ENCODE measurements at regions not wholly inside any gene's neighbourhood (a gene's known extent, or its start where the extent isn't known, plus 50 kb on each side); places are given as distances from the start of the nearest gene placed in this dataset.

- no peak for DNase-seq (ENCODE audit: low read depth, low spot score)
- peaks cover 35% of the 10 kb centered on the region for H3K9me3 ChIP-seq (ENCODE audit: insufficient read depth, low read length)
- TF ChIP-seq SUZ12 (IDR thresholded peaks at IDR 0.05; ENCODE audit: extremely low read depth, insufficient read depth, insufficient read length) (no peak), ZNF274 (IDR thresholded peaks at IDR 0.05; ENCODE audit: low read depth, low read length) (no peak)
Observed at GRCh38 chr1:38418195-38419030, 371.8 kb upstream of the POU3F1 start.

GRCh38 chr1:38403667-38404066, 357.1 kb upstream of the POU3F1 start:
- TF ChIP-seq YY1 (IDR thresholded peaks at IDR 0.05; ENCODE audit: insufficient read depth, insufficient read length) (no peak), ZNF274 (IDR thresholded peaks at IDR 0.05; ENCODE audit: low read depth, low read length) (no peak), SUZ12 (IDR thresholded peaks at IDR 0.05; ENCODE audit: extremely low read depth, insufficient read depth, insufficient read length) (no peak)
- Histone ChIP-seq H3K9ac (ENCODE audit: insufficient read length, low read depth) (no peak overlapping the region), H3K36me3 (ENCODE audit: insufficient read depth, insufficient read length, low read length) (no peaks in the 10 kb centered on the region), H3K4me1 (ENCODE audit: insufficient read depth, insufficient read length) (no peaks in the 10 kb centered on the region), H3K9me3 (ENCODE audit: insufficient read depth, low read length) (peaks cover 23% of the 10 kb centered on the region), H3K27me3 (ENCODE audit: insufficient read depth, insufficient read length) (no peaks in the 10 kb centered on the region), H3K4me3 (ENCODE audit: insufficient read length, low read depth) (no peak overlapping the region)
- no peak for DNase-seq (ENCODE audit: low read depth, low spot score)

More at GRCh38 chr1:38418195-38419030, 371.8 kb upstream of the POU3F1 start:
- Histone ChIP-seq H3K9ac (ENCODE audit: insufficient read length, low read depth) (no peak overlapping the region), H3K36me3 (ENCODE audit: insufficient read depth, insufficient read length, low read length) (no peaks in the 10 kb centered on the region), H3K4me3 (ENCODE audit: insufficient read length, low read depth) (no peak overlapping the region), H3K27me3 (ENCODE audit: insufficient read depth, insufficient read length) (no peaks in the 10 kb centered on the region), H3K4me1 (ENCODE audit: insufficient read depth, insufficient read length) (no peaks in the 10 kb centered on the region)

DNA sequence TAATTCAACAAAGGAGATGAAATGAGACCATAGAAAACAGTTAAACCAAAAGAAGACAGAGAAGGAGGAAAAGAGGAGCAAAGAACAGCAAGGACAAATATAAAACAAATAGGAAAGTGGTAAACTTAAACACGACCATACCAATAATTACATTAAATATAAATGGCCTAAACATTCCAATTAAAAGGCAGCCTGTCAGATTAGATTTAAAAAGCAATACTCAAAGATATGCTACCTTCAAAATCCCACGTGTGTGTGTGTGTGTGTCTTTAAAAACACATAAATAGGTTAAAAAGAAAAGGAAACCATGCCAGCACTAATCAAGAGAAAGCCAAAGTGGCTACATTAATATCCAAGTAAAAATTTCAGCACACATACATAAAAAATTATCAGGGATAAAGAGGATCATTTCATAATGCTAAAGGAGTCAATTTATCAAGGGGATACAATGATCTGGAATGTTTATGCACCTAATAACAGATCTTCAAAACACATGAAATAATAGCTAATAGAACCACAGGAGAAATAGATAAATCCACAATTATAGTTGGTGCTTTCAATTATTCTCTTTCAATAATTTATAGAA, 355.7 kb upstream of the POU3F1 start:
- Histone ChIP-seq H3K4me1 (ENCODE audit: insufficient read depth, insufficient read length) (no peaks in the 10 kb centered on the region), H3K36me3 (ENCODE audit: insufficient read depth, insufficient read length, low read length) (no peaks in the 10 kb centered on the region), H3K9ac (ENCODE audit: insufficient read length, low read depth) (no peak overlapping the region), H3K27me3 (ENCODE audit: insufficient read depth, insufficient read length) (no peaks in the 10 kb centered on the region), H3K9me3 (ENCODE audit: insufficient read depth, low read length) (peaks cover 25% of the 10 kb centered on the region), H3K4me3 (ENCODE audit: insufficient read length, low read depth) (no peak overlapping the region)
- DNase-seq (ENCODE audit: low read depth, low spot score) = no peak
- no peak for TF ChIP-seq ZNF274 (IDR thresholded peaks at IDR 0.05; ENCODE audit: low read depth, low read length)

DNA sequence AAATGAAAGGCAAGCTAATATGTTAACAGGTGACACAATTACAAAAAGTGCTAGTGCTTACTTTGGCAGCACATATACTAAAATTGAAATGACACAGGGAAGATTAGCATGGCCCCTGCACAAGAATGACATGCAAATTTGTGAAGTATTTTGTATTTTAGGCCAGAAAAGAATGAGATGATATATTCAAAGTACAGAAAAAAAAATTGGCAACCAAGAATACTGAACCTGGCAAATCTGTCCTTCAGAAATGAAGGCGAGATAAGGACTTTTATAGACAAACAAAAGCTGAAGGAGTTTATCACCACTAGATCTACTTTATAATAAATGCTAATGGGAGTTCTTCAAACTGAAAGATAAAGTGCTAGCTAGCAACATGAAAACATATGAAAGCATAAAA, 350.0 kb upstream of the POU3F1 start:
- Histone ChIP-seq H3K9me3 (ENCODE audit: insufficient read depth, low read length) (peaks cover 30% of the 10 kb centered on the region), H3K9ac (ENCODE audit: insufficient read length, low read depth) (no peak overlapping the region), H3K36me3 (ENCODE audit: insufficient read depth, insufficient read length, low read length) (no peaks in the 10 kb centered on the region), H3K4me1 (ENCODE audit: insufficient read depth, insufficient read length) (no peaks in the 10 kb centered on the region), H3K4me3 (ENCODE audit: insufficient read length, low read depth) (no peak overlapping the region), H3K27me3 (ENCODE audit: insufficient read depth, insufficient read length) (no peaks in the 10 kb centered on the region)
- DNase-seq (ENCODE audit: low read depth, low spot score) = no peak
- TF ChIP-seq YY1 (IDR thresholded peaks at IDR 0.05; ENCODE audit: insufficient read depth, insufficient read length) = no peak
- TF ChIP-seq SUZ12 (IDR thresholded peaks at IDR 0.05; ENCODE audit: extremely low read depth, insufficient read depth, insufficient read length) = no peak
- no peak for TF ChIP-seq ZNF274 (IDR thresholded peaks at IDR 0.05; ENCODE audit: low read depth, low read length)

GRCh38 chr1:38394303-38394702, 347.7 kb upstream of the POU3F1 start:
- no peaks in the 10 kb centered on the region for H3K36me3 ChIP-seq (ENCODE audit: insufficient read depth, insufficient read length, low read length)
- H3K27me3 ChIP-seq (ENCODE audit: insufficient read depth, insufficient read length) = no peaks in the 10 kb centered on the region
- H3K9me3 ChIP-seq (ENCODE audit: insufficient read depth, low read length) = peaks cover 41% of the 10 kb centered on the region
- H3K9ac ChIP-seq (ENCODE audit: insufficient read length, low read depth) = no peak overlapping the region
- DNase-seq (ENCODE audit: low read depth, low spot score) = no peak
- TF ChIP-seq YY1 (IDR thresholded peaks at IDR 0.05; ENCODE audit: insufficient read depth, insufficient read length) (no peak), SUZ12 (IDR thresholded peaks at IDR 0.05; ENCODE audit: extremely low read depth, insufficient read depth, insufficient read length) (no peak), ZNF274 (IDR thresholded peaks at IDR 0.05; ENCODE audit: low read depth, low read length) (no peak)
- no peak overlapping the region for H3K4me3 ChIP-seq (ENCODE audit: insufficient read length, low read depth)
- no peaks in the 10 kb centered on the region for H3K4me1 ChIP-seq (ENCODE audit: insufficient read depth, insufficient read length)

DNA sequence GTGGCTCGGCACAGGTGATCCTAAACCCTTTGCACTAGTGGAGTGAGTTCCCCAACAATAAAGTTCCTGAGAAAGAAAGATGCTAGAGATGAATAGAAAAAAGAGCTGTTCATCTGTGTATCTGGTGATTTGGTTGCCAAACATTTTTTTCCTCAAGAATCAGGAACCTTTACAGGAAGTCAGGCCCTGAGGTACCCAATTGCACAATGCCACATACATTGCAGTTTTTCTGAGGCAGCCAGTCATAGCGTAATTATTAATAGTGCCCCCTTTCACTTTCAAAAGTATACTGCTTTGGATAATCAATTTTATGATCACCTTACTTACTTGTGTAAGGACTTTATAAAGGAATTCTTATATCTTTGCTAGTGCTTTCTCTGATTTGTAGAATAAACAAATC, 346.3 kb upstream of the POU3F1 start:
- no peak overlapping the region for H3K4me3 ChIP-seq (ENCODE audit: insufficient read length, low read depth)
- no peak for DNase-seq (ENCODE audit: low read depth, low spot score)
- TF ChIP-seq ZNF274 (IDR thresholded peaks at IDR 0.05; ENCODE audit: low read depth, low read length) (no peak), SUZ12 (IDR thresholded peaks at IDR 0.05; ENCODE audit: extremely low read depth, insufficient read depth, insufficient read length) (no peak), YY1 (IDR thresholded peaks at IDR 0.05; ENCODE audit: insufficient read depth, insufficient read length) (no peak)

GRCh38 chr1:38381256-38381655, 334.7 kb upstream of the POU3F1 start:
- TF ChIP-seq YY1 (IDR thresholded peaks at IDR 0.05; ENCODE audit: insufficient read depth, insufficient read length) (no peak), ZNF274 (IDR thresholded peaks at IDR 0.05; ENCODE audit: low read depth, low read length) (no peak), SUZ12 (IDR thresholded peaks at IDR 0.05; ENCODE audit: extremely low read depth, insufficient read depth, insufficient read length) (no peak)
- Histone ChIP-seq H3K4me1 (ENCODE audit: insufficient read depth, insufficient read length) (no peaks in the 10 kb centered on the region), H3K4me3 (ENCODE audit: insufficient read length, low read depth) (no peak overlapping the region), H3K36me3 (ENCODE audit: insufficient read depth, insufficient read length, low read length) (no peaks in the 10 kb centered on the region), H3K9me3 (ENCODE audit: insufficient read depth, low read length) (no peaks in the 10 kb centered on the region), H3K27me3 (ENCODE audit: insufficient read depth, insufficient read length) (no peaks in the 10 kb centered on the region), H3K9ac (ENCODE audit: insufficient read length, low read depth) (no peak overlapping the region)
- DNase-seq (ENCODE audit: low read depth, low spot score) = no peak

More for the DNA sequence above, 346.3 kb upstream of the POU3F1 start:
- Histone ChIP-seq H3K9ac (ENCODE audit: insufficient read length, low read depth) (no peak overlapping the region), H3K9me3 (ENCODE audit: insufficient read depth, low read length) (peaks cover 54% of the 10 kb centered on the region), H3K36me3 (ENCODE audit: insufficient read depth, insufficient read length, low read length) (no peaks in the 10 kb centered on the region), H3K27me3 (ENCODE audit: insufficient read depth, insufficient read length) (no peaks in the 10 kb centered on the region), H3K4me1 (ENCODE audit: insufficient read depth, insufficient read length) (no peaks in the 10 kb centered on the region)
